SK-N-SH (cell line): ENCODE measurements at regions not wholly inside any gene's neighbourhood (a gene's known extent, or its start where the extent isn't known, plus 50 kb on each side); places are given as distances from the start of the nearest gene placed in this dataset.

Experiments
- CTCF ChIA-PET: fragments of 300-600, 350-600 bp; formaldehyde crosslinking; extraction: SDS; loops from one replicate; lab custom pipeline; 2021; lab: Yijun Ruan, JAX
- POLR2A ChIA-PET: fragments of 350-600 bp; sonication (Branson Sonifier 250); formaldehyde crosslinking; extraction: SDS; loops from one replicate; lab custom pipeline; 2020; ENCODE audit warnings: antibody characterized with exemption, inconsistent platforms; lab: Yijun Ruan, JAX
- DNase-seq: peaks from one replicate; pipeline ENCODE4 v3.0.0; 2012
- H2AFZ ChIP-seq: fragments of 200-600 bp; sonication (generic); 2 replicates; pipeline ENCODE4 v1.8.1; 2016; ENCODE audit warnings: antibody characterized with exemption, mild to moderate bottlenecking, low read depth
- H3F3A ChIP-seq: fragments of 200-600 bp; sonication (generic); replicated peaks from 2 replicates; pipeline ENCODE3; 2016; ENCODE audit warnings: antibody characterized with exemption, mild to moderate bottlenecking; ENCODE audit not compliant: insufficient read depth
- H3K27ac ChIP-seq, 2 experiments: fragments of 200-500 bp in 1 of 2; fragments of 200-600 bp in 1 of 2; sonication (Bioruptor generic) in 1 of 2; sonication (generic), shearing (Covaris generic) in 1 of 2; 2 replicates each; pipeline versions ENCODE4 v1.5.1 to v1.6.1; 2014 to 2016; ENCODE audit warnings: low read depth in 2 of 2, inconsistent platforms in 1 of 2, low read length in 1 of 2, mild to moderate bottlenecking in 1 of 2, mixed read lengths in 1 of 2
- H3K27me3 ChIP-seq: fragments of 200-600 bp; sonication (generic), shearing (Covaris generic); 2 replicates; pipeline ENCODE4 v1.6.1; 2016; ENCODE audit warnings: mixed run types; ENCODE audit not compliant: insufficient read depth
- H3K36me3 ChIP-seq, 2 experiments: fragments of 200-500 bp in 1 of 2; fragments of 200-600 bp in 1 of 2; sonication (Bioruptor generic) in 1 of 2; sonication (generic) in 1 of 2; replicated peaks in 1 of 2; 2 replicates each; pipeline versions ENCODE3 to v1.5.1; 2014 to 2016; ENCODE audit warnings: low read length in 1 of 2, mild to moderate bottlenecking in 1 of 2; ENCODE audit not compliant: insufficient read depth in 2 of 2, control insufficient read depth in 1 of 2
- H3K4me1 ChIP-seq, 2 experiments: fragments of 200-500 bp in 1 of 2; fragments of 200-600 bp in 1 of 2; sonication (Bioruptor generic) in 1 of 2; sonication (generic), shearing (Covaris generic) in 1 of 2; 2 replicates each; pipeline versions ENCODE4 v1.5.1 to v1.6.1; 2014 to 2016; ENCODE audit warnings: low read depth in 1 of 2, low read length in 1 of 2, mixed run types in 1 of 2; ENCODE audit not compliant: insufficient read depth in 2 of 2, control insufficient read depth in 1 of 2
- H3K4me2 ChIP-seq: fragments of 200-600 bp; sonication (generic), shearing (Covaris generic); 2 replicates; pipeline ENCODE4 v1.6.1; 2017; ENCODE audit warnings: mixed run types
- H3K4me3 ChIP-seq, 2 experiments: fragments of 200-500 bp in 1 of 2; fragments of 200-600 bp in 1 of 2; sonication (Bioruptor generic) in 1 of 2; sonication (generic), shearing (Covaris generic) in 1 of 2; 2 replicates each; pipeline versions ENCODE4 v1.5.1 to v1.8.1; 2014 to 2016; ENCODE audit warnings: low read depth in 2 of 2, inconsistent platforms in 1 of 2, low read length in 1 of 2, mild to moderate bottlenecking in 1 of 2, mixed read lengths in 1 of 2, moderate library complexity in 1 of 2
- H3K79me2 ChIP-seq: fragments of 200-600 bp; sonication (generic); 2 replicates; pipeline ENCODE4 v1.8.1; 2017; ENCODE audit warnings: mild to moderate bottlenecking; ENCODE audit not compliant: insufficient read depth
- H3K9ac ChIP-seq: fragments of 200-600 bp; sonication (generic); 2 replicates; pipeline ENCODE4 v1.6.1; 2017; ENCODE audit warnings: mixed run types
- H3K9me2 ChIP-seq: fragments of 200-600 bp; sonication (generic); 2 replicates; pipeline ENCODE4 v1.6.1; 2017; ENCODE audit warnings: mixed run types
- H3K9me3 ChIP-seq: fragments of 200-600 bp; sonication (generic); 2 replicates; pipeline ENCODE4 v1.6.1; 2017; ENCODE audit warnings: mixed run types, mild to moderate bottlenecking, moderate library complexity
- H4K20me1 ChIP-seq: fragments of 200-600 bp; sonication (generic); 2 replicates; pipeline ENCODE4 v1.6.1; 2017; ENCODE audit warnings: mild to moderate bottlenecking, mixed run types; ENCODE audit not compliant: insufficient read depth
- CHD2 ChIP-seq: fragments of 150-350 bp; IDR thresholded peaks from 2 replicates; pipeline ENCODE4 v1.6.1; 2018; ENCODE audit warnings: low read length; ENCODE audit not compliant: partially characterized antibody
- EP300 ChIP-seq, 2 experiments: IDR thresholded peaks; 2 replicates each; pipeline versions ENCODE4 v1.4.0 to v1.6.1; 2012; ENCODE audit warnings: borderline replicate concordance in 1 of 2, low read depth in 1 of 2, low read length in 1 of 2
- FOXM1 ChIP-seq: IDR thresholded peaks from 2 replicates; pipeline ENCODE4 v1.4.0; 2012; ENCODE audit warnings: low read depth, mild to moderate bottlenecking
- GABPA ChIP-seq: IDR thresholded peaks from 2 replicates; pipeline ENCODE4 v1.4.0; 2012; ENCODE audit warnings: low read depth, mild to moderate bottlenecking
- NFIC ChIP-seq: IDR thresholded peaks from 2 replicates; pipeline ENCODE4 v1.4.0; 2012; ENCODE audit warnings: borderline replicate concordance
- NRF1 ChIP-seq: IDR thresholded peaks from 2 replicates; pipeline ENCODE4 v1.6.1; 2012; ENCODE audit warnings: low read depth, mild to moderate bottlenecking, low read length
- POLR2AphosphoS5 ChIP-seq: IDR thresholded peaks from 2 replicates; pipeline ENCODE4 v1.6.1; 2012; ENCODE audit warnings: low read depth, low read length
- RFX5 ChIP-seq: IDR thresholded peaks from 2 replicates; pipeline ENCODE4 v1.6.1; 2012; ENCODE audit warnings: mild to moderate bottlenecking, improper control_type of control experiment, low read length
- SMC3 ChIP-seq: IDR thresholded peaks from 2 replicates; pipeline ENCODE4 v1.6.1; 2012; ENCODE audit warnings: low read depth, low read length, improper control_type of control experiment
- TAF1 ChIP-seq: IDR thresholded peaks from 2 replicates; pipeline ENCODE4 v1.6.1; 2012; ENCODE audit warnings: low read depth, mild to moderate bottlenecking, low read length, moderate library complexity, borderline replicate concordance
- TEAD4 ChIP-seq: IDR thresholded peaks from 2 replicates; pipeline ENCODE4 v1.4.0; 2012; ENCODE audit warnings: mild to moderate bottlenecking, borderline replicate concordance; ENCODE audit not compliant: insufficient read depth
- WGBS: methylation state at CpG from one replicate; pipeline ENCODE4 v1.1.6; 2017; ENCODE audit warnings: low lambda C conversion rate; 5-methylcytosine and 5-hydroxymethylcytosine counted together
- TF ChIP-seq, protein P1 (sequence below): IDR thresholded peaks from 2 replicates; pipeline ENCODE4 v1.4.0; 2012; ENCODE audit warnings: low read depth
- TF ChIP-seq, protein P2 (sequence below): IDR thresholded peaks from 2 replicates; pipeline ENCODE4 v1.4.0; 2012; ENCODE audit warnings: low read depth, borderline replicate concordance
- TF ChIP-seq, protein P3 (sequence below): fragments of 200-600 bp; sonication (generic); IDR thresholded peaks from 2 replicates; pipeline ENCODE4 v1.6.1; 2017; ENCODE audit warnings: antibody characterized with exemption, mild to moderate bottlenecking, moderate library complexity
- TF ChIP-seq, protein P4 (sequence below): fragments of 150-350 bp; IDR thresholded peaks from 2 replicates; pipeline ENCODE4 v1.6.1; 2017; ENCODE audit warnings: antibody characterized with exemption, low read length, low read depth, borderline replicate concordance
- TF ChIP-seq, protein P5 (sequence below): IDR thresholded peaks from 2 replicates; pipeline ENCODE4 v1.4.0; 2012; ENCODE audit warnings: low read depth, borderline replicate concordance

DNA sequence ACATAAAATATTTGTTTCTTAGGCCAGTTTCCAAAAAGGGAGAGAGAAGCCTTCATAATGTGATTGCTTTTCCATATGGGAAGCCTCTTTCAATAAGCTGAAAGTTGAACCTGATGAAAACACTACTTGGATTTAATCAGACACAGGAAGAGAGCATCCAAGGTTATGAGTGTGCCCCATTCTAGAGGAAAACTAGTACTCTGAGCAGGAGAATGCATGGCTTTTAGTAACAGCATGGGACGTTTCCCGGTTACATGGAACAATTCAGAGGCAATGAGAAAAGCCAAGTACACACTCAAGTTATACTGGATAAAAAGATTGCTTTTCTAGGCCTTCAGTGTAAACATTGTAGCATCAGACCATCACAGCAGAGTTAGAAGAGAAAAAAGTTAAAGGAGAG, 315.8 kb downstream of the ZNF516 start:
- Histone ChIP-seq H3K36me3 (no peaks in the 10 kb centered on the region), H4K20me1 (no peaks in the 10 kb centered on the region), H3K4me2 (no peak overlapping the region), H3K27me3 (no peaks in the 10 kb centered on the region), H3K4me1 (no peaks in the 10 kb centered on the region), H3F3A (no peaks in the 10 kb centered on the region), H2AFZ (no peak overlapping the region), H3K9ac (no peak overlapping the region), H3K27ac (no peak overlapping the region), H3K79me2 (no peaks in the 10 kb centered on the region), H3K9me3 (peaks cover 12% of the 10 kb centered on the region; the same call in 1 of the 2 replicates), H3K9me2 (no peaks in the 10 kb centered on the region), H3K4me3 (no peak overlapping the region)
- WGBS, result 26% methylated on average over 2 of the region's 2 CpGs
- ChIA-PET CTCF (no interaction called here), POLR2A (no interaction called here)
- TF ChIP-seq, protein P1, sequence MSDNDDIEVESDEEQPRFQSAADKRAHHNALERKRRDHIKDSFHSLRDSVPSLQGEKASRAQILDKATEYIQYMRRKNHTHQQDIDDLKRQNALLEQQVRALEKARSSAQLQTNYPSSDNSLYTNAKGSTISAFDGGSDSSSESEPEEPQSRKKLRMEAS, result no peak
- TF ChIP-seq FOXM1, result no peak
- TF ChIP-seq, protein P2, sequence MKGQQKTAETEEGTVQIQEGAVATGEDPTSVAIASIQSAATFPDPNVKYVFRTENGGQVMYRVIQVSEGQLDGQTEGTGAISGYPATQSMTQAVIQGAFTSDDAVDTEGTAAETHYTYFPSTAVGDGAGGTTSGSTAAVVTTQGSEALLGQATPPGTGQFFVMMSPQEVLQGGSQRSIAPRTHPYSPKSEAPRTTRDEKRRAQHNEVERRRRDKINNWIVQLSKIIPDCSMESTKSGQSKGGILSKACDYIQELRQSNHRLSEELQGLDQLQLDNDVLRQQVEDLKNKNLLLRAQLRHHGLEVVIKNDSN, result no peak
- TF ChIP-seq, protein P3, sequence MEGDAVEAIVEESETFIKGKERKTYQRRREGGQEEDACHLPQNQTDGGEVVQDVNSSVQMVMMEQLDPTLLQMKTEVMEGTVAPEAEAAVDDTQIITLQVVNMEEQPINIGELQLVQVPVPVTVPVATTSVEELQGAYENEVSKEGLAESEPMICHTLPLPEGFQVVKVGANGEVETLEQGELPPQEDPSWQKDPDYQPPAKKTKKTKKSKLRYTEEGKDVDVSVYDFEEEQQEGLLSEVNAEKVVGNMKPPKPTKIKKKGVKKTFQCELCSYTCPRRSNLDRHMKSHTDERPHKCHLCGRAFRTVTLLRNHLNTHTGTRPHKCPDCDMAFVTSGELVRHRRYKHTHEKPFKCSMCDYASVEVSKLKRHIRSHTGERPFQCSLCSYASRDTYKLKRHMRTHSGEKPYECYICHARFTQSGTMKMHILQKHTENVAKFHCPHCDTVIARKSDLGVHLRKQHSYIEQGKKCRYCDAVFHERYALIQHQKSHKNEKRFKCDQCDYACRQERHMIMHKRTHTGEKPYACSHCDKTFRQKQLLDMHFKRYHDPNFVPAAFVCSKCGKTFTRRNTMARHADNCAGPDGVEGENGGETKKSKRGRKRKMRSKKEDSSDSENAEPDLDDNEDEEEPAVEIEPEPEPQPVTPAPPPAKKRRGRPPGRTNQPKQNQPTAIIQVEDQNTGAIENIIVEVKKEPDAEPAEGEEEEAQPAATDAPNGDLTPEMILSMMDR, result no peak
- no peak for TF ChIP-seq TAF1
- TF ChIP-seq NFIC, result no peak
- no peak for TF ChIP-seq CHD2
- TF ChIP-seq EP300 (IDR thresholded peaks at IDR 0.05; ENCODE audit: borderline replicate concordance in 1 of 2, low read depth in 1 of 2, low read length in 1 of 2), result no peak
- TF ChIP-seq GABPA, result no peak
- TF ChIP-seq POLR2AphosphoS5, result no peak
- TF ChIP-seq RFX5, result no peak
- TF ChIP-seq, protein P4, sequence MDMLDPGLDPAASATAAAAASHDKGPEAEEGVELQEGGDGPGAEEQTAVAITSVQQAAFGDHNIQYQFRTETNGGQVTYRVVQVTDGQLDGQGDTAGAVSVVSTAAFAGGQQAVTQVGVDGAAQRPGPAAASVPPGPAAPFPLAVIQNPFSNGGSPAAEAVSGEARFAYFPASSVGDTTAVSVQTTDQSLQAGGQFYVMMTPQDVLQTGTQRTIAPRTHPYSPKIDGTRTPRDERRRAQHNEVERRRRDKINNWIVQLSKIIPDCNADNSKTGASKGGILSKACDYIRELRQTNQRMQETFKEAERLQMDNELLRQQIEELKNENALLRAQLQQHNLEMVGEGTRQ, result no peak
- TF ChIP-seq SMC3, result no peak
- no peak for DNase-seq

DNA sequence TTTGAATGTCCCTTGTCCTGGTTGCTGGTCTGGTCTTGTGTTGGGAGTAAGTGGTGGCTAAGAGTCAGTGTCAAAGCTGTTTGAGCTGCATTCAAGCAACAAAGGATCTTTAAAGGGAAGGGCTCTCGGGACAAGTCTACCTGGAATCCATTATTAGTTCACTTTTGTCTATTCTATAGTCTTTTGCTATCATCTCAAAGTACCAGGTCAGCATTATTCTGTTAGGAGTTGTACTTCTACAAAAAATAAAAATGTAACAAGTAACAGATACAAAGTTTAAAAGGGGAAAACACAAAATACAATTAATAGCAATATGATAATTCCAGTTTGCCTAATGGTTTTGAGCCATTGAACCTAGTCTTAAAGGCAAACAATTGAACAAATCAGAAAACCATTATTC, 317.9 kb downstream of the ZNF516 start:
- Histone ChIP-seq H4K20me1 (no peaks in the 10 kb centered on the region), H3F3A (no peaks in the 10 kb centered on the region), H3K79me2 (no peaks in the 10 kb centered on the region), H3K27ac (no peak overlapping the region), H3K9me2 (no peaks in the 10 kb centered on the region), H3K9ac (no peak overlapping the region), H3K4me1 (no peaks in the 10 kb centered on the region), H3K9me3 (peaks cover 4% of the 10 kb centered on the region; the same call in 1 of the 2 replicates), H3K27me3 (no peaks in the 10 kb centered on the region), H2AFZ (no peak overlapping the region), H3K4me3 (no peak overlapping the region), H3K4me2 (no peak overlapping the region), H3K36me3 (no peaks in the 10 kb centered on the region)
- WGBS, result 18% methylated on average over 1 of the region's 1 CpG
- ChIA-PET CTCF (no interaction called here), POLR2A (no interaction called here)
- no peak for DNase-seq
- TF ChIP-seq, protein P5, sequence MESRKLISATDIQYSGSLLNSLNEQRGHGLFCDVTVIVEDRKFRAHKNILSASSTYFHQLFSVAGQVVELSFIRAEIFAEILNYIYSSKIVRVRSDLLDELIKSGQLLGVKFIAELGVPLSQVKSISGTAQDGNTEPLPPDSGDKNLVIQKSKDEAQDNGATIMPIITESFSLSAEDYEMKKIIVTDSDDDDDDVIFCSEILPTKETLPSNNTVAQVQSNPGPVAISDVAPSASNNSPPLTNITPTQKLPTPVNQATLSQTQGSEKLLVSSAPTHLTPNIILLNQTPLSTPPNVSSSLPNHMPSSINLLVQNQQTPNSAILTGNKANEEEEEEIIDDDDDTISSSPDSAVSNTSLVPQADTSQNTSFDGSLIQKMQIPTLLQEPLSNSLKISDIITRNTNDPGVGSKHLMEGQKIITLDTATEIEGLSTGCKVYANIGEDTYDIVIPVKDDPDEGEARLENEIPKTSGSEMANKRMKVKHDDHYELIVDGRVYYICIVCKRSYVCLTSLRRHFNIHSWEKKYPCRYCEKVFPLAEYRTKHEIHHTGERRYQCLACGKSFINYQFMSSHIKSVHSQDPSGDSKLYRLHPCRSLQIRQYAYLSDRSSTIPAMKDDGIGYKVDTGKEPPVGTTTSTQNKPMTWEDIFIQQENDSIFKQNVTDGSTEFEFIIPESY, result no peak
- TF ChIP-seq NFIC, result no peak
- no peak for TF ChIP-seq TAF1
- no peak for TF ChIP-seq TEAD4
- TF ChIP-seq NRF1, result no peak
- TF ChIP-seq, protein P2, result no peak
- TF ChIP-seq, protein P3, result no peak
- no peak for TF ChIP-seq POLR2AphosphoS5
